ENCODE measurements at regions not wholly inside any gene's neighbourhood (a gene's known extent, or its start where the extent isn't known, plus 50 kb on each side); places are given as distances from the start of the nearest gene placed in this dataset.

- H3K4me3 ChIP-seq, result no peak overlapping the region
- no peak overlapping the region for H3K27ac ChIP-seq
- H3K27me3 ChIP-seq, result no peaks in the 10 kb centered on the region
- H3K9me3 ChIP-seq, result no peaks in the 10 kb centered on the region
- H3K36me3 ChIP-seq, result no peaks in the 10 kb centered on the region
- no peak for TF ChIP-seq CTCF (IDR thresholded peaks at IDR 0.05)
- no peaks in the 10 kb centered on the region for H3K4me1 ChIP-seq
- no peak for DNase-seq
- intact Hi-C loops (cut with DNase I; ENCODE audit: low total_unique reads), result no loop called here
Measured at GRCh38 chr9:23255346-23255745, 570.7 kb downstream of the ELAVL2 start.

- TF ChIP-seq CTCF (IDR thresholded peaks at IDR 0.05), result no peak
- Histone ChIP-seq H3K36me3 (no peaks in the 10 kb centered on the region), H3K4me3 (no peak overlapping the region), H3K4me1 (no peaks in the 10 kb centered on the region), H3K27ac (no peak overlapping the region), H3K27me3 (no peaks in the 10 kb centered on the region), H3K9me3 (no peaks in the 10 kb centered on the region)
- no peak for DNase-seq
- intact Hi-C loops (cut with DNase I; ENCODE audit: low total_unique reads), result no loop called here
Measured at GRCh38 chr9:23258569-23258968, 567.5 kb downstream of the ELAVL2 start.

- no peaks in the 10 kb centered on the region for H3K4me1 ChIP-seq
- no peak for TF ChIP-seq CTCF (IDR thresholded peaks at IDR 0.05)
- no peak overlapping the region for H3K4me3 ChIP-seq
- H3K27me3 ChIP-seq, result no peaks in the 10 kb centered on the region
- H3K9me3 ChIP-seq, result no peaks in the 10 kb centered on the region
- H3K27ac ChIP-seq, result no peak overlapping the region
- no peaks in the 10 kb centered on the region for H3K36me3 ChIP-seq
- no peak for DNase-seq
- intact Hi-C loops (cut with DNase I; ENCODE audit: low total_unique reads), result no loop called here
Measured at GRCh38 chr9:23278561-23278960, 547.5 kb downstream of the ELAVL2 start.

- no peaks in the 10 kb centered on the region for H3K4me1 ChIP-seq
- no peak for TF ChIP-seq CTCF (IDR thresholded peaks at IDR 0.05)
- no peaks in the 10 kb centered on the region for H3K27me3 ChIP-seq
Measured at GRCh38 chr9:23287390-23287789, 538.6 kb downstream of the ELAVL2 start.

GRCh38 chr9:23288545-23288944 lies 537.5 kb downstream of the ELAVL2 start:
- Histone ChIP-seq H3K4me3 (no peak overlapping the region), H3K36me3 (no peaks in the 10 kb centered on the region), H3K4me1 (no peaks in the 10 kb centered on the region), H3K27me3 (no peaks in the 10 kb centered on the region), H3K9me3 (no peaks in the 10 kb centered on the region), H3K27ac (no peak overlapping the region)
- intact Hi-C loops (cut with DNase I; ENCODE audit: low total_unique reads), result no loop called here
- no peak for DNase-seq
- TF ChIP-seq CTCF (IDR thresholded peaks at IDR 0.05), result no peak

More at GRCh38 chr9:23287390-23287789, 538.6 kb downstream of the ELAVL2 start:
- Histone ChIP-seq H3K36me3 (no peaks in the 10 kb centered on the region), H3K4me3 (no peak overlapping the region), H3K27ac (no peak overlapping the region), H3K9me3 (no peaks in the 10 kb centered on the region)
- no peak for DNase-seq
- intact Hi-C loops (cut with DNase I; ENCODE audit: low total_unique reads), result no loop called here

GRCh38 chr9:23290973-23291372 lies 535.1 kb downstream of the ELAVL2 start:
- H3K4me3 ChIP-seq, result no peak overlapping the region

More at GRCh38 chr9:23290973-23291372, 535.1 kb downstream of the ELAVL2 start:
- Histone ChIP-seq H3K27ac (no peak overlapping the region), H3K9me3 (no peaks in the 10 kb centered on the region), H3K27me3 (no peaks in the 10 kb centered on the region), H3K4me1 (no peaks in the 10 kb centered on the region), H3K36me3 (no peaks in the 10 kb centered on the region)
- intact Hi-C loops (cut with DNase I; ENCODE audit: low total_unique reads), result no loop called here
- no peak for TF ChIP-seq CTCF (IDR thresholded peaks at IDR 0.05)
- no peak for DNase-seq
